22Rv1 (cell line): ENCODE measurements at regions not wholly inside any gene's neighbourhood (a gene's known extent, or its start where the extent isn't known, plus 50 kb on each side); places are given as distances from the start of the nearest gene placed in this dataset.

Source experiments
- CTCF ChIP-seq: fragments of 450-650 bp; IDR thresholded peaks from 2 replicates; pipeline ENCODE4 v1.5.1; 2017; ENCODE audit warnings: mild to moderate bottlenecking
- ZFX ChIP-seq: fragments of 450-650 bp; IDR thresholded peaks from 2 replicates; pipeline ENCODE4 v1.6.1; 2017; ENCODE audit warnings: antibody characterized with exemption, borderline replicate concordance

GRCh38 chr3:194045919-194046318, 90.0 kb upstream of the HES1 start:
- TF ChIP-seq CTCF (no peak), ZFX (no peak)
